Lung (tissue), 11 donors: ENCODE measurements at regions not wholly inside any gene's neighbourhood (a gene's known extent, or its start where the extent isn't known, plus 50 kb on each side); places are given as distances from the start of the nearest gene placed in this dataset.
"Not testable (repeated sequence)": the region's sequence is repeated elsewhere in the genome, so short reads cannot be mapped to it uniquely, and the experiment has no call there.

Source experiments
- ATAC-seq: fragments of 200-7000 bp; cut with Tn5 transposase; one replicate; pipeline ENCODE4 v1.9.1; 2020; ENCODE audit warnings: moderate number of reproducible peaks; ENCODE audit not compliant: insufficient read depth, low FRiP score
- DNase-seq, 3 donors: peaks; one replicate each; pipeline ENCODE4 v3.0.0-alpha.2; 2013 to 2017
- H3K27ac ChIP-seq, 2 donors: one replicate each; pipeline ENCODE4 v1.5.1; 2013; ENCODE audit warnings: mild to moderate bottlenecking in 2 of 2, moderate library complexity in 2 of 2, control low read depth in 1 of 2, inconsistent platforms in 1 of 2, low read depth in 1 of 2, low read length in 1 of 2
- H3K27me3 ChIP-seq, 3 donors: one replicate each; pipeline ENCODE4 v1.5.1; 2013; ENCODE audit warnings: low read length in 2 of 3; ENCODE audit not compliant: control insufficient read depth in 3 of 3, insufficient read depth in 3 of 3
- H3K36me3 ChIP-seq, 4 donors: one replicate each; pipeline ENCODE4 v1.5.1; 2013; ENCODE audit warnings: low read length in 4 of 4, mild to moderate bottlenecking in 1 of 4, moderate library complexity in 1 of 4; ENCODE audit not compliant: control insufficient read depth in 4 of 4, insufficient read depth in 4 of 4
- H3K4me1 ChIP-seq, 5 donors: one replicate each; pipeline ENCODE4 v1.5.1; 2013; ENCODE audit warnings: low read length in 5 of 5, mild to moderate bottlenecking in 2 of 5, moderate library complexity in 1 of 5; ENCODE audit not compliant: control insufficient read depth in 5 of 5, insufficient read depth in 5 of 5
- H3K4me3 ChIP-seq: one replicate; pipeline ENCODE4 v1.5.1; 2013; ENCODE audit warnings: mild to moderate bottlenecking, control low read depth, moderate library complexity
- H3K9ac ChIP-seq, 2 donors: one replicate each; pipeline ENCODE4 v1.5.1; 2013; ENCODE audit warnings: low read length in 2 of 2, control low read depth in 1 of 2; ENCODE audit not compliant: insufficient read depth in 1 of 2
- H3K9me3 ChIP-seq, 4 donors: one replicate each; pipeline ENCODE4 v1.5.1; 2013; ENCODE audit warnings: low read length in 3 of 4, mild to moderate bottlenecking in 1 of 4, moderate library complexity in 1 of 4; ENCODE audit not compliant: control insufficient read depth in 4 of 4, insufficient read depth in 3 of 4
- CTCF ChIP-seq: IDR thresholded peaks from 2 replicates; pipeline ENCODE4 v1.5.1; 2012; ENCODE audit warnings: mild to moderate bottlenecking; ENCODE audit errors: control extremely low read depth, extremely low read depth
- WGBS, 2 donors: extraction: QIAGEN DNeasy Blood & Tissue Kit; methylation state at CpG; one replicate each; pipeline ENCODE4 v1.1.7; 2013; 5-methylcytosine and 5-hydroxymethylcytosine counted together
- donor health status: control.
- donor health status: control.
- donor health status: Bipolar disorder and iron deficiency.
- donor health status: healthy.
- donor health status: DM: yes; HTN: yes; CAD: no.

- Histone ChIP-seq H3K27me3 (no peaks in the 10 kb centered on the region), H3K9ac (no peak overlapping the region), H3K9me3 (peaks cover 0 to 3% (median under 1%) of the 10 kb centered on the region in 4 donors), H3K27ac (peak overlapping the region in 1 of 2 donors; percentile 48), H3K4me1 (peaks cover 0 to 10% (median 0%) of the 10 kb centered on the region in 5 donors), H3K36me3 (no peaks in the 10 kb centered on the region), H3K4me3 (no peak overlapping the region)
- 42 to 52% methylated on average over 3 of the region's 3 CpGs for WGBS, 2 donors
- DNase-seq, result no peak
- no peak for TF ChIP-seq CTCF
- no peak for ATAC-seq
These were observed 134.8 kb upstream of the KLF6 start for GRCh38 chr10:3919709-3920308.

GRCh38 chr10:3917392-3917791 is 132.4 kb upstream of the KLF6 start:
- H3K9ac ChIP-seq, H3K4me1 ChIP-seq, DNase-seq, H3K4me3 ChIP-seq, ATAC-seq, H3K27me3 ChIP-seq, H3K9me3 ChIP-seq, H3K27ac ChIP-seq, H3K36me3 ChIP-seq: not testable (repeated sequence)
- WGBS, 2 donors, result 78 to 92% methylated on average over 6 of the region's 6 CpGs

DNA sequence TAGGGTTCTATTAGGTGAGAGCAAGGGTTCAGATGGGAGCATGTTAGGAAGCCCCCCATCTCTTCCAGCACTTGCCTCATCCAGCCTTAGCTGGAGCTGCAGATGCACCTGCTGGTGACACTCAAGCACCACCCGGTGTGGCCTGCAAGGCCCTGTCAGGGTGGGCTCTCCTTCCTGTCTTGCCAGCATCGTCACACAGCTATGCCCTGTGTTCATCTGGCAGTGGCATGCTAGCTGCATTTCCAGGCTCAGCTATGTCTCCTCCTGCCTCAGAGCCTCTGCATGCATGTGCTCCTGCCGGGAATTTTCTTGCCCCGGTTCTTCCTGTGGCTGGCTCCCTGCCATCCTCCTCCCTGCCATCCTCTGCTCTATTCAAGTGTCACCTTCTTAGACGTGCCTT is 129.7 kb upstream of the KLF6 start:
- Histone ChIP-seq H3K27ac (no peak overlapping the region), H3K27me3 (no peaks in the 10 kb centered on the region), H3K4me3 (no peak overlapping the region), H3K9ac (no peak overlapping the region), H3K4me1 (peaks cover 0 to 4% (median 3%) of the 10 kb centered on the region in 5 donors), H3K9me3 (peaks cover 0 to 3% (median 1%) of the 10 kb centered on the region in 4 donors), H3K36me3 (no peaks in the 10 kb centered on the region)
- TF ChIP-seq CTCF, result no peak
- ATAC-seq (no peak), DNase-seq (no peak)
- 66 to 75% methylated on average over 5 of the region's 5 CpGs for whole genome bisulfite sequencing, 2 donors

GRCh38 chr10:3911713-3912442 is 126.9 kb upstream of the KLF6 start:
- H3K27me3 ChIP-seq, result no peaks in the 10 kb centered on the region
- H3K36me3 ChIP-seq, result no peaks in the 10 kb centered on the region
- H3K27ac ChIP-seq, result peak overlapping the region in 1 of 2 donors; percentile 94
- peak; percentile 44 to 78 (median 54) for DNase-seq
- H3K9me3 ChIP-seq, result peaks cover 0 to 3% (median 0%) of the 10 kb centered on the region in 4 donors
- peaks cover 0 to 11% (median 3%) of the 10 kb centered on the region in 5 donors for H3K4me1 ChIP-seq
- WGBS, 2 donors, result 73 to 86% methylated on average over 13 of the region's 13 CpGs
- H3K9ac ChIP-seq, result no peak overlapping the region
- H3K4me3 ChIP-seq, result no peak overlapping the region
- no peak for TF ChIP-seq CTCF
- no peak for ATAC-seq
